Islet precursor cell (in vitro differentiated cells): ENCODE measurements at regions not wholly inside any gene's neighbourhood (a gene's known extent, or its start where the extent isn't known, plus 50 kb on each side); places are given as distances from the start of the nearest gene placed in this dataset.

Source experiments
- DNase-seq: peaks from one replicate; pipeline ENCODE4 v3.0.0-alpha.2; 2018

GRCh38 chr2:191565120-191565519, 112.8 kb upstream of the NABP1 start:
- DNase-seq = no peak

GRCh38 chr2:191565647-191566198, 112.2 kb upstream of the NABP1 start:
- peak; percentile 59 for DNase-seq

- DNase-seq = peak; percentile 91
Observed at GRCh38 chr2:191566344-191566743, 111.6 kb upstream of the NABP1 start.

- no peak for DNase-seq
Observed at GRCh38 chr2:191567206-191567605, 110.7 kb upstream of the NABP1 start.

GRCh38 chr2:191569025-191569424, 108.9 kb upstream of the NABP1 start:
- peak; percentile 78 for DNase-seq

DNA sequence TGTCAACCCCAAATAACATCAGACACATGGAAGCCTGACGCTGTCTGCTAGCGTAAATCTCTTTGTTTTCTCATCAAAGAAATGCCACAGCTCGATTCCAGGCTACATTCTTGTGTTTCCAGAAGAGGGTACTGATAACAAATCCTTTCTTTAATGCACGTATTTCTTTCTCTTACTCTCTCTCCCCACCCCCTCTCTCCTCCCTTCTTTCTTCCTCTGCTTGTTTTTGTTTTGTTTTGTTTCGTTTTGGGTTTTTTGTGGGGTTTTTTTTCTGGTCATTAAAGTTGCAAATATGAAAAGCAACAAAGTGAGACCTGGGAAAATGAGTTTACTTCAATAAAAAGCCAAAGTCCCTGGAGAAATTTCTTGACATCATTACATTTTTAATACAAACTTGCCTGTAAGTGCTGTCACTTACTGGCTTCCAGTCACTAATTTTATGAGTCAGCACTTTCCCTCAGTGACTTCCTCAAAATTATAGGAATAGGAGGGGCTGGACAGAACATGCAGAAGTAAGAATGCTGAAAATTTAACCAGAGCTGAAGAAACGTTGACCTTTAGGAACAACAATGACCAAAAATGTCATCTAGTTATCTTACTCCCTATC, 106.7 kb upstream of the NABP1 start:
- DNase-seq = no peak

GRCh38 chr2:191572319-191572718, 105.6 kb upstream of the NABP1 start:
- no peak for DNase-seq

DNA sequence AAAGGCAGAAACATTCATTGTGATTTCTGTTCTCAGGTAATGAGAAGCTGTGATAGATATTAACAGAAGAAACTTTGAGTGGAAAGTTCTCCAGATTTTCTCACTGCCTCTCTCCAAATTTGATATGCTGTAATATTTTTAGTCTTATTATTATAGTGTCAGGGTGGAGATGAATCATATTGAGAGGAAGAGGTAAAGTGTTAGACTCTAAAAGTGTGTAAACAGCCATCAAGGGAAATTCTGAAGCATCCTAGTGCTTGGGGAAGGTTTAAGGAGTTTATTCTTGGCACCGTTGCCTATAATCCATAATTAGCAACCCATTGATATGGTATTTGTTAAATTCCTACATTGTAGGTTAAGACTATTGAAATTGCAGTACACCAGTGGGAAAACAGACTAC, 104.7 kb upstream of the NABP1 start:
- no peak for DNase-seq

- DNase-seq = no peak
Observed at GRCh38 chr2:191574232-191574631, 103.7 kb upstream of the NABP1 start.

DNA sequence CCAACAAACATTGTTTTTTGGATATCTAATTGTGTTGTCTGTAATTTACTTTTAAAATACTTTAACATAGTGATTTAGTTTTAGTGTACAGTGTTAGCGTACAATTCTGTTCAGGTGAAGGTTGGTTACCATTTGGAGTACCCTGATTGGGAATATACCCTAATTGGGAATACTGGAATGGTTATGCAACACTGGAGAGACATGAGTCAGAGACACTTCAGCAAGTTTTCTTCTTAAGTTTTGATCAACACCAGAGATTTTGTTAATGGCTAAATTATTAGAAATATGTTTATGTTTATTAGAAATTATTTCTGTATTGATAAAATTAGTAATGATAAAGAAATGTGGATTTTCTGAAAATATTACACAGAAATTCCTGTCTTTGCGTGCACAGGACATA, 100.3 kb upstream of the NABP1 start:
- no peak for DNase-seq

DNA sequence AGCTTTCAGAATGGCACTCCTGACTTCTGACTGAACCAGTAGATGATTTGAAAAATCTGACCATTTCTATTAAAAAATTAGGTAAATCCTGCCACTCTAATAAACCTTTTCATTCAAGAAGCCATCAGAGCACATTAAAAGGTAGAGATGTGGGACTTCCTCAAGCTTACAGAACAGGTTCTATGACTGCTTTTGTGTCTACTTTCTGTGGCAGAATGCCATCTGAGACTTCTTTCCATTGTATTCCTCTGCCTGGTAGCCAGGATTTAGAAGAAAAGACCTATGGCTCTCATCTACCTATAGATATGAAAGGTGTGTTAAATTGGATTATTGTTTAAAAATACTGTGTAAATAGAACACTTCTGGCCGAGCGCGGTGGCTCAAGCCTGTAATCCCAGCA, 99.9 kb upstream of the NABP1 start:
- no peak for DNase-seq

- DNase-seq = no peak
Observed at GRCh38 chr2:191580581-191580980, 97.4 kb upstream of the NABP1 start.

GRCh38 chr2:191581003-191581402, 96.9 kb upstream of the NABP1 start:
- DNase-seq = no peak

DNA sequence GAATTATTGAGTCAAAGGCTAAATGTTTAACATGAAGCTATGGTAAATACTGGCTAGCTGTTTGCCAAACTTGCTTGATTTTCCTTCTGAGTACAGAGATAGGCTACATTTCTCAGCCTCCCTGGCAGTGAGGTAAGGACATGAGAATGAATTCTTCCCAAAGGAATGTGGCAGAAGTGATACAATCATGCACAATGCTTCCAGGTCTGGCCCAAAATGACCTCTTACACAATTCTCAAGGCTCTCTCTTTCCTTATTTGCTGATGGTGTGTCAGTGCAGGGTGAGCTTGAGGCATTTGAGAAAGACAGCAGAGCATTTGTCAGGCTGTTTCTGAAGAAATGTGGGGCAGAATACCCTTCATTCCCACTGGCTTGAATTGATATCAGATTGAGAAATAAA, 95.6 kb upstream of the NABP1 start:
- peak; percentile 91 for DNase-seq

- no peak for DNase-seq
Observed at GRCh38 chr2:191591025-191591424, 86.9 kb upstream of the NABP1 start.

- peak; percentile 81 for DNase-seq
Observed at GRCh38 chr2:191593622-191594385, 84.1 kb upstream of the NABP1 start.

- DNase-seq = no peak
Observed at GRCh38 chr2:191597186-191597751, 80.7 kb upstream of the NABP1 start.

DNA sequence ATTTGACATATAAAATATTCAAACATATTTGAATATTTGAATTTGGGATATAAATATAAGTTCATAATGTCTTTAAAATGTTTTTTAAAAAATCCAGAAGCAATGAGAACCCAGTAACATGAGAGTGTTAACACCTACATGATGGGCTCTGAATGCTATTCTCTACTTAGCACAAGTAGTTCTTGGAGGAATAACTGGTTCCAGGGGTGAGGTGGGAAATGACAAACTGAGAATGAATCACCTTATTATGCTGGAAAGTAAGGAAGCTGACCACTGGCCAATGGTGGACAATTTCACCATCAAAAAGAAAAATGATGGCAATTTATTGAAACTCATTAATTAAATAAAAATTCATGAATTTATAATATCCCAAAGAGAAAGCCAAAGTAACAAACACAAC, 79.6 kb upstream of the NABP1 start:
- no peak for DNase-seq

- DNase-seq = no peak
Observed at GRCh38 chr2:191601060-191601459, 76.9 kb upstream of the NABP1 start.

- no peak for DNase-seq
Observed at GRCh38 chr2:191604154-191604553, 73.8 kb upstream of the NABP1 start.

- no peak for DNase-seq
Observed at GRCh38 chr2:191607096-191607495, 70.8 kb upstream of the NABP1 start.

- DNase-seq = no peak
Observed at GRCh38 chr2:191610756-191611155, 67.2 kb upstream of the NABP1 start.

DNA sequence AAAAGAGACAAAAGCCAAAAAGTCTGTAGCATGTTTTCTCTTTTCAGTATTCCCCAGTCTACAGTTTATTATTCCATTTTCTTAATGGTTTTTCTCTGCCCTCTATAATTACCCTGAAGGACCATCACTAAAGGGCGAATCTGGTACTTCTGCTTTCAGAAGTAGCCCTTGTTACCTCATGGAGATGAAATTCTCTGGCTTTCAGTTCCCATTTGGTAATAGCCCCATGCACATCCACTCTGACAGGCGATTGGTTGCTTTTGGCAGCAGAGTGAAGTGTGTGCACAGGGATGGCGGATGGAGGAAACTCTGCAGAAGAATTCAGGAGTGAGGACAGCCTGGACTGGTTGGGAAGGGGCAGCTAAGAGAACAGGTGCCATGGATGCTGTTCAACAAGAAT, 66.3 kb upstream of the NABP1 start:
- no peak for DNase-seq

- no peak for DNase-seq
Observed at GRCh38 chr2:191612496-191612895, 65.4 kb upstream of the NABP1 start.
